Lower lobe of right lung (tissue), 2 donors: ENCODE measurements at regions not wholly inside any gene's neighbourhood (a gene's known extent, or its start where the extent isn't known, plus 50 kb on each side); places are given as distances from the start of the nearest gene placed in this dataset.

ENCODE experiments used
- ATAC-seq, 2 donors: fragments of 200-7000 bp; cut with Tn5 transposase; one replicate each; pipeline ENCODE4 v1.9.1; 2020 to 2022; ENCODE audit warnings: mild to moderate bottlenecking in 2 of 2, moderate library complexity in 2 of 2
- DNase-seq: peaks from one replicate; pipeline ENCODE4 v3.0.0-alpha.2; 2020
- H3K27ac ChIP-seq: fragments of 200-600 bp; one replicate; pipeline ENCODE4 v1.8.0; 2022
- H3K27me3 ChIP-seq: fragments of 200-600 bp; one replicate; pipeline ENCODE4 v1.8.0; 2022; ENCODE audit warnings: low read depth
- H3K36me3 ChIP-seq: fragments of 200-600 bp; one replicate; pipeline ENCODE4 v1.8.0; 2022; ENCODE audit warnings: mild to moderate bottlenecking
- H3K4me1 ChIP-seq: fragments of 200-600 bp; one replicate; pipeline ENCODE4 v1.8.0; 2022
- H3K4me3 ChIP-seq: fragments of 200-600 bp; one replicate; pipeline ENCODE4 v1.8.0; 2022; ENCODE audit warnings: mild to moderate bottlenecking
- H3K9me3 ChIP-seq: fragments of 200-600 bp; one replicate; pipeline ENCODE4 v1.8.0; 2022
- CTCF ChIP-seq: fragments of 200-600 bp; IDR thresholded peaks from one replicate; pipeline ENCODE4 v1.8.0; 2022; ENCODE audit warnings: antibody characterized with exemption, mild to moderate bottlenecking
- intact Hi-C: fragments of 100-400 bp; cut with DNase I; formaldehyde crosslinking; loops from one replicate; pipeline ENCODE4 v1.11.0; 2022
- donor health status: DM: no; HTN: yes; CAD: no; lungs with severe emphysema.

DNA sequence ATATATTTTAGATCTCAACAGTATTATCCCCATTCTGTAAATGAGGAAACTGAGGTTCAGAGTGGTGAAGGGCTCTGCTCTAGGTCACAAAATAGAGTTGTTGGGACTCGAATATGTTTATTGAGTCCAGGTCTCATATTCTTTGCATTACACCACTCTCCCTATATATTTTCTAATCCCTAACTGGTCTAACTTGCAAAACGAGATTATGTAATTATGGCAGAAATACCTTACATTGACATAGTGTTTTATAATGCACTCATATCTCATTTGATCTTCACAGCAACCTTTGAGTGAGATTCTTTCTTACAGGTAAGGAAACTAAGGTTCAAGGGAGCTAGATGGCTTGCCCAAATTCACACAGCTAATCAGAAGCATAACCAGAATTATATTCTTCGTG lies 106.9 kb upstream of the LRIG3 start:
- no peak for TF ChIP-seq CTCF
- ATAC-seq (no peak), DNase-seq (no peak)
- H3K4me1 ChIP-seq: no peaks in the 10 kb centered on the region
- H3K27me3 ChIP-seq: no peaks in the 10 kb centered on the region
- no peaks in the 10 kb centered on the region for H3K36me3 ChIP-seq
- intact Hi-C loops: no loop called here
- no peak overlapping the region for H3K4me3 ChIP-seq
- H3K9me3 ChIP-seq: no peaks in the 10 kb centered on the region
- no peak overlapping the region for H3K27ac ChIP-seq

- intact Hi-C loops: no loop called here
These were observed 103.6 kb upstream of the LRIG3 start for GRCh38 chr12:59023861-59024424.

GRCh38 chr12:59020073-59020946 lies 100.0 kb upstream of the LRIG3 start:
- no peak for TF ChIP-seq CTCF
- Histone ChIP-seq H3K4me1 (no peaks in the 10 kb centered on the region), H3K36me3 (no peaks in the 10 kb centered on the region), H3K9me3 (no peaks in the 10 kb centered on the region), H3K27ac (no peak overlapping the region), H3K27me3 (no peaks in the 10 kb centered on the region), H3K4me3 (no peak overlapping the region)
- DNase-seq: no peak
- intact Hi-C loops: no loop called here
- no peak for ATAC-seq

More at GRCh38 chr12:59023861-59024424, 103.6 kb upstream of the LRIG3 start:
- no peak for TF ChIP-seq CTCF
- no peaks in the 10 kb centered on the region for H3K36me3 ChIP-seq
- no peak overlapping the region for H3K27ac ChIP-seq
- H3K9me3 ChIP-seq: no peaks in the 10 kb centered on the region
- no peak overlapping the region for H3K4me3 ChIP-seq
- H3K4me1 ChIP-seq: no peaks in the 10 kb centered on the region
- DNase-seq (no peak), ATAC-seq (no peak)
- no peaks in the 10 kb centered on the region for H3K27me3 ChIP-seq

DNA sequence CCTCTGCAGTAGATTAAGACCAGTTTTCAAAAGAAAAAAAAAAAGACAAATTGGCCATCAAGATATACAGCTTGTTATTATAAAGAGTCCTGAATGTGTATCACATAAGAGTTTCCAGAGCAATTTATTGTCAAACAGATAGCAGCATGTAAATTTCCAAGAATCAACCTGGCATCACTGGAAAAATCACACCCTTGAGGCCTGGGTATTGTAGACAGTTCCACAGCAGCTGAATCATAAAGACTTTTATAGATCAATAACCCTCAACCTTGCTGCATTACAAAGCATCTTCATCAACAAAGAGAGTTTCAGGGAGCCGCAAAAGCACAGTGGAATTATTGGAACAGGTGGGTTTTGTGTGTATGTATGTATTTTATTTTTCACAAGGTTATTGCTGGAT lies 94.6 kb upstream of the LRIG3 start:
- ATAC-seq: no peak
- no peak for DNase-seq
- intact Hi-C loops: no loop called here
- TF ChIP-seq CTCF: no peak
- Histone ChIP-seq H3K4me1 (no peaks in the 10 kb centered on the region), H3K27me3 (no peaks in the 10 kb centered on the region), H3K27ac (no peak overlapping the region), H3K36me3 (no peaks in the 10 kb centered on the region), H3K9me3 (no peaks in the 10 kb centered on the region), H3K4me3 (no peak overlapping the region)

DNA sequence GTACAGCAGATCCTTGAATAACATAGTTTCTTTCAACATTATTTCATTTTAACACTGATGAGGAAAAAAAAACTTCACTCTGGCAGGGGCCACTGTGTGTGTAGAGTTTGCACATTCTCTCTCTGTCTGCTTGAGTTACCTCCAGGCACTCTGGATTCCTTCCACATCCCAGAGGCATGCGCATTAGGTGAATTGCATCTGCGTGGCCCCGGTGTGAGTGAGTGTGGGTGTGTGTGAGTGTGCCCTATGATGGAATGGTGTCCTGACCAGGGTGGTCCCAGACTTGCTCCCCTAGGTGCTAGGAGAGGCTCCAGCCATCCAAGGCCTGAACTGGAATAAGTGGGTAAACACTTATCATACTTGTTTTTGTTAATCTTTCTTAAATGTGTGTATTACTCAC lies 90.6 kb upstream of the LRIG3 start:
- peak; percentile 21 to 51 for ATAC-seq
- intact Hi-C loops: no loop called here
- no peaks in the 10 kb centered on the region for H3K36me3 ChIP-seq
- H3K27ac ChIP-seq: no peak overlapping the region
- no peaks in the 10 kb centered on the region for H3K27me3 ChIP-seq
- no peak for TF ChIP-seq CTCF
- DNase-seq: no peak
- no peak overlapping the region for H3K4me3 ChIP-seq
- no peaks in the 10 kb centered on the region for H3K9me3 ChIP-seq
- no peaks in the 10 kb centered on the region for H3K4me1 ChIP-seq
